DND-41 (cell line): ENCODE measurements at regions not wholly inside any gene's neighbourhood (a gene's known extent, or its start where the extent isn't known, plus 50 kb on each side); places are given as distances from the start of the nearest gene placed in this dataset.

Experiments used
- ATAC-seq: fragments of 200-7000 bp; cut with Tn5 transposase; 3 replicates; pipeline ENCODE4 v1.9.1; 2021; ENCODE audit warnings: low read depth; ENCODE audit not compliant: insufficient read depth
- DNase-seq: peaks from one replicate; pipeline ENCODE4 v3.0.0-alpha.2; 2020
- H2AFZ ChIP-seq: 2 replicates; pipeline ENCODE4 v1.6.0; 2012; ENCODE audit warnings: low read depth, low read length
- H3K27ac ChIP-seq: 2 replicates; pipeline ENCODE4 v1.5.1; 2012; ENCODE audit warnings: low read length, inconsistent platforms
- H3K27me3 ChIP-seq: fragments of 200-600 bp; sonication (generic); 2 replicates; pipeline ENCODE4 v1.6.0; 2012; ENCODE audit warnings: low read length, mild to moderate bottlenecking, inconsistent platforms; ENCODE audit not compliant: insufficient read depth, poor library complexity
- H3K36me3 ChIP-seq: 2 replicates; pipeline ENCODE4 v1.5.1; 2012; ENCODE audit warnings: low read length, inconsistent platforms; ENCODE audit not compliant: insufficient read depth
- H3K4me1 ChIP-seq: 2 replicates; pipeline ENCODE4 v1.5.1; 2012; ENCODE audit warnings: mild to moderate bottlenecking, low read length; ENCODE audit not compliant: insufficient read depth
- H3K4me2 ChIP-seq: 2 replicates; pipeline ENCODE4 v1.6.0; 2012; ENCODE audit warnings: mild to moderate bottlenecking, moderate library complexity, low read length, inconsistent platforms; ENCODE audit not compliant: insufficient read depth
- H3K4me3 ChIP-seq, 2 experiments: fragments of 200-600 bp in 1 of 2; shearing (Covaris generic) in 1 of 2; 2 replicates each; pipeline ENCODE4 v1.5.1; 2012 to 2016; ENCODE audit warnings: inconsistent platforms in 2 of 2, low read length in 2 of 2, mild to moderate bottlenecking in 2 of 2, low read depth in 1 of 2, moderate library complexity in 1 of 2
- H3K79me2 ChIP-seq: 2 replicates; pipeline ENCODE4 v1.6.0; 2012; ENCODE audit warnings: low read length, inconsistent platforms; ENCODE audit not compliant: insufficient read depth
- H3K9ac ChIP-seq: 2 replicates; pipeline ENCODE4 v1.6.0; 2012; ENCODE audit warnings: low read depth, mild to moderate bottlenecking, inconsistent platforms, low read length, moderate library complexity
- H3K9me3 ChIP-seq: 2 replicates; pipeline ENCODE4 v1.5.1; 2012; ENCODE audit warnings: low read length, moderate library complexity, mild to moderate bottlenecking, inconsistent platforms; ENCODE audit not compliant: insufficient read depth, severe bottlenecking
- H4K20me1 ChIP-seq: 2 replicates; pipeline ENCODE4 v1.6.0; 2012; ENCODE audit warnings: low read length; ENCODE audit not compliant: insufficient read depth
- CTCF ChIP-seq: IDR thresholded peaks from 2 replicates; pipeline ENCODE4 v1.5.1; 2012; ENCODE audit warnings: borderline replicate concordance, low read length, moderate library complexity, mild to moderate bottlenecking; ENCODE audit not compliant: poor library complexity, severe bottlenecking; ENCODE audit errors: extremely low read depth
- EZH2 ChIP-seq: IDR thresholded peaks from 3 replicates; pipeline ENCODE4 v1.6.1; 2012; ENCODE audit warnings: borderline replicate concordance, low read depth, mild to moderate bottlenecking, moderate library complexity, low read length, inconsistent platforms; ENCODE audit not compliant: severe bottlenecking

DNA sequence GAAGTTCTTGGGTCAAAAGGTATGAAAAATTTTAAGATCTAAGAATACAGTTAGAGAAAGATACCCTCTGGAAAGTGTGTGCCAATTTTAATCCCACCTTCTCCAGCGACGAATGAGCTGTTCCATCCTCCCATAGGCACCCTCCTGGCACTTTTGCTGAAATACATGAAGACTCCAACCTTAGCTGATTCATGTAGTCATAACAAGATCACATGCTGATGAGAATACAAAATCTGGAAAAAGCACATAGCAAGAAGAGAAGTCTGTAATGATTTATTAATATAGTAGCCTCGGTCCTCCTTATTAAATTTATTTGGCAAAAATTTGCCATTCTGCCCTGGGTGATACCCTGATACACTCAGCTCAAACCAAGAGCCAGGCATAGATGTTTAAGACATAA is 88.9 kb downstream of the CCR1 start:
- H3K4me1 ChIP-seq, result peaks cover 6% of the 10 kb centered on the region
- no peaks in the 10 kb centered on the region for H3K27me3 ChIP-seq
- ATAC-seq (no peak), DNase-seq (no peak)
- no peak overlapping the region for H3K27ac ChIP-seq
- no peaks in the 10 kb centered on the region for H3K36me3 ChIP-seq
- no peak overlapping the region for H3K4me3 ChIP-seq
- H4K20me1 ChIP-seq, result no peaks in the 10 kb centered on the region
- no peak overlapping the region for H3K4me2 ChIP-seq
- H3K9me3 ChIP-seq, result no peaks in the 10 kb centered on the region
- no peaks in the 10 kb centered on the region for H3K79me2 ChIP-seq
- H2AFZ ChIP-seq, result no peak overlapping the region
- no peak for TF ChIP-seq EZH2
- TF ChIP-seq CTCF, result no peak
- H3K9ac ChIP-seq, result no peak overlapping the region

DNA sequence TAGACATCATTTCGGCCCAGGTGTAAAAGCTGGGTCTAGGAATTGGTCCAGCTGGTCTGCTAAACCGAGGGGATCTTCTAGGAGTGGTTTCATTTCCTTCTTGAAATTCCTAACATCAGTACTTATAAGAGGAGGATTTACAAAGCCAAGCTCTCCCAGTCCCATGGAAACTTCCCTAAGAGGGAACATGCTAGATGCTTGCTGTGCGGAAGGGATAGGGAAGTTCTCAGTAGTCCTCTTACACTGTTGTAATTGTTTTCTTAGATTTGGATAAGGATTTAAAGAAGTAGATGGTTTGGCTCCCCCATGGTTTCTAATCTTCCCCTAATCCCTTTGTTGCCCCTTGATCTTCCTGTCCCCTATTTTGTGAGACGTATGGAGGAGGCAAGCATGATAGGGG is 89.7 kb upstream of the XCR1 start:
- Histone ChIP-seq H3K27ac (no peak overlapping the region), H3K4me3 (no peak overlapping the region), H3K9ac (no peak overlapping the region), H3K4me2 (no peak overlapping the region), H3K79me2 (no peaks in the 10 kb centered on the region), H4K20me1 (no peaks in the 10 kb centered on the region), H3K27me3 (no peaks in the 10 kb centered on the region), H3K36me3 (no peaks in the 10 kb centered on the region), H3K9me3 (no peaks in the 10 kb centered on the region), H3K4me1 (no peaks in the 10 kb centered on the region), H2AFZ (no peak overlapping the region)
- ATAC-seq, result no peak
- TF ChIP-seq EZH2 (no peak), CTCF (no peak)
- no peak for DNase-seq

- H4K20me1 ChIP-seq, result no peaks in the 10 kb centered on the region
- H3K79me2 ChIP-seq, result no peaks in the 10 kb centered on the region
- H3K4me3 ChIP-seq, result no peak overlapping the region
- H3K27me3 ChIP-seq, result no peaks in the 10 kb centered on the region
- H3K27ac ChIP-seq, result no peak overlapping the region
- no peaks in the 10 kb centered on the region for H3K36me3 ChIP-seq
- no peak overlapping the region for H3K9ac ChIP-seq
- no peaks in the 10 kb centered on the region for H3K9me3 ChIP-seq
- DNase-seq (no peak), ATAC-seq (no peak)
- H3K4me1 ChIP-seq, result peaks cover 7% of the 10 kb centered on the region
- no peak overlapping the region for H2AFZ ChIP-seq
- TF ChIP-seq CTCF, result no peak
- TF ChIP-seq EZH2, result no peak
- H3K4me2 ChIP-seq, result no peak overlapping the region
Measured at GRCh38 chr3:46114323-46114988, 87.2 kb upstream of the XCR1 start.
